Putamen (tissue), 1 donor: ENCODE measurements at regions not wholly inside any gene's neighbourhood (a gene's known extent, or its start where the extent isn't known, plus 50 kb on each side); places are given as distances from the start of the nearest gene placed in this dataset.
"Not testable (repeated sequence)": the region's sequence is repeated elsewhere in the genome, so short reads cannot be mapped to it uniquely, and the experiment has no call there.

ENCODE experiments used
- DNase-seq: peaks from one replicate; pipeline ENCODE4 v3.0.0-alpha.2; 2016; ENCODE audit warnings: low spot score

- DNase-seq: no peak
Measured at GRCh38 chr2:49861821-49862220, 707.5 kb upstream of the FSHR start.

- DNase-seq: no peak
Measured at GRCh38 chr2:49860834-49861233, 706.5 kb upstream of the FSHR start.

- no peak for DNase-seq
Measured at GRCh38 chr2:49860170-49860569, 705.9 kb upstream of the FSHR start.

GRCh38 chr2:49858657-49859056 is 704.3 kb upstream of the FSHR start:
- DNase-seq: no peak

- DNase-seq: no peak
Measured at GRCh38 chr2:49858113-49858490, 703.8 kb upstream of the FSHR start.

GRCh38 chr2:49857371-49858112 is 703.2 kb upstream of the FSHR start:
- DNase-seq: no peak

- DNase-seq: no peak
Measured at GRCh38 chr2:49845671-49846070, 691.4 kb upstream of the FSHR start.

GRCh38 chr2:49845021-49845420 is 690.7 kb upstream of the FSHR start:
- no peak for DNase-seq

GRCh38 chr2:49844113-49844512 is 689.8 kb upstream of the FSHR start:
- DNase-seq: not testable (repeated sequence)

- no peak for DNase-seq
Measured at GRCh38 chr2:49843314-49843713, 689.0 kb upstream of the FSHR start.

GRCh38 chr2:49840428-49840975 is 686.2 kb upstream of the FSHR start:
- DNase-seq: peak; percentile 18

GRCh38 chr2:49839818-49840217 is 685.5 kb upstream of the FSHR start:
- DNase-seq: no peak

- no peak for DNase-seq
Measured at GRCh38 chr2:49837561-49838293, 683.4 kb upstream of the FSHR start.

- DNase-seq: no peak
Measured at GRCh38 chr2:49836017-49836416, 681.7 kb upstream of the FSHR start.

GRCh38 chr2:49834433-49834832 is 680.1 kb upstream of the FSHR start:
- DNase-seq: no peak

GRCh38 chr2:49832555-49832954 is 678.2 kb upstream of the FSHR start:
- no peak for DNase-seq

- DNase-seq: no peak
Measured at GRCh38 chr2:49831698-49832367, 677.5 kb upstream of the FSHR start.

GRCh38 chr2:49830846-49831245 is 676.5 kb upstream of the FSHR start:
- DNase-seq: no peak

- no peak for DNase-seq
Measured at GRCh38 chr2:49827366-49827765, 673.1 kb upstream of the FSHR start.

- DNase-seq: no peak
Measured at GRCh38 chr2:49813208-49813607, 658.9 kb upstream of the FSHR start.

GRCh38 chr2:49812730-49813129 is 658.4 kb upstream of the FSHR start:
- no peak for DNase-seq

GRCh38 chr2:49811502-49811901 is 657.2 kb upstream of the FSHR start:
- no peak for DNase-seq

GRCh38 chr2:49807689-49808088 is 653.4 kb upstream of the FSHR start:
- DNase-seq: no peak
